ENCODE measurements at regions not wholly inside any gene's neighbourhood (a gene's known extent, or its start where the extent isn't known, plus 50 kb on each side); places are given as distances from the start of the nearest gene placed in this dataset.

- Histone ChIP-seq H3K4me3 (ENCODE audit: low read length) (no peak overlapping the region), H3K9me2 (ENCODE audit: insufficient read depth, low read length) (no peaks in the 10 kb centered on the region), H3K9ac (ENCODE audit: low read length) (no peak overlapping the region), H3K4me2 (ENCODE audit: low read length) (no peak overlapping the region), H2AFZ (ENCODE audit: low read depth, low read length) (no peak overlapping the region), H3K79me2 (replicated peaks; ENCODE audit: insufficient read depth, low read length) (no peaks in the 10 kb centered on the region), H3K36me3 (ENCODE audit: insufficient read depth, low read length) (no peaks in the 10 kb centered on the region), H3K9me3 (ENCODE audit: low read length) (no peaks in the 10 kb centered on the region), H3K27me3 (ENCODE audit: insufficient read depth, low read depth, low read length) (no peaks in the 10 kb centered on the region), H3F3A (ENCODE audit: insufficient read depth, low read length, poor library complexity, severe bottlenecking) (no peaks in the 10 kb centered on the region), H3K27ac (ENCODE audit: low read length) (no peak overlapping the region), H4K20me1 (ENCODE audit: insufficient read depth) (no peaks in the 10 kb centered on the region)
- TF ChIP-seq EP300 (conservative IDR thresholded peaks at IDR 0.05; ENCODE audit: poor library complexity, severe bottlenecking) (no peak), TAF1 (IDR thresholded peaks at IDR 0.05; ENCODE audit: low read depth) (no peak), REST (IDR thresholded peaks at IDR 0.05; ENCODE audit: borderline replicate concordance) (no peak), SMC3 (conservative IDR thresholded peaks at IDR 0.05; ENCODE audit: poor library complexity) (no peak), MXI1 (conservative IDR thresholded peaks at IDR 0.05; ENCODE audit: poor library complexity, severe bottlenecking) (no peak), RAD21 (conservative IDR thresholded peaks at IDR 0.05) (no peak), POLR2AphosphoS5 (IDR thresholded peaks at IDR 0.05) (no peak), CTCF (IDR thresholded peaks at IDR 0.05; ENCODE audit: poor library complexity, severe bottlenecking) (no peak), EZH2 (IDR thresholded peaks at IDR 0.05; ENCODE audit: borderline replicate concordance, insufficient read depth, low read length, poor library complexity, severe bottlenecking) (no peak)
Measured at GRCh38 chr7:26944501-26945358, 80.3 kb upstream of the SKAP2 start.

- Histone ChIP-seq H3K27ac (ENCODE audit: low read length) (no peak overlapping the region), H3K9me3 (ENCODE audit: low read length) (no peaks in the 10 kb centered on the region), H4K20me1 (ENCODE audit: insufficient read depth) (no peaks in the 10 kb centered on the region), H3K27me3 (ENCODE audit: insufficient read depth, low read depth, low read length) (no peaks in the 10 kb centered on the region), H3K4me3 (ENCODE audit: low read length) (no peak overlapping the region), H2AFZ (ENCODE audit: low read depth, low read length) (no peak overlapping the region), H3K9me2 (ENCODE audit: insufficient read depth, low read length) (no peaks in the 10 kb centered on the region), H3K9ac (ENCODE audit: low read length) (no peak overlapping the region), H3F3A (ENCODE audit: insufficient read depth, low read length, poor library complexity, severe bottlenecking) (no peaks in the 10 kb centered on the region), H3K4me2 (ENCODE audit: low read length) (no peak overlapping the region), H3K79me2 (replicated peaks; ENCODE audit: insufficient read depth, low read length) (no peaks in the 10 kb centered on the region), H3K36me3 (ENCODE audit: insufficient read depth, low read length) (no peaks in the 10 kb centered on the region)
- TF ChIP-seq POLR2AphosphoS5 (IDR thresholded peaks at IDR 0.05) (no peak), SMC3 (conservative IDR thresholded peaks at IDR 0.05; ENCODE audit: poor library complexity) (no peak), REST (IDR thresholded peaks at IDR 0.05; ENCODE audit: borderline replicate concordance) (no peak), RAD21 (conservative IDR thresholded peaks at IDR 0.05) (no peak), MXI1 (conservative IDR thresholded peaks at IDR 0.05; ENCODE audit: poor library complexity, severe bottlenecking) (no peak), CTCF (IDR thresholded peaks at IDR 0.05; ENCODE audit: poor library complexity, severe bottlenecking) (no peak), EP300 (conservative IDR thresholded peaks at IDR 0.05; ENCODE audit: poor library complexity, severe bottlenecking) (no peak), EZH2 (IDR thresholded peaks at IDR 0.05; ENCODE audit: borderline replicate concordance, insufficient read depth, low read length, poor library complexity, severe bottlenecking) (no peak), TAF1 (IDR thresholded peaks at IDR 0.05; ENCODE audit: low read depth) (no peak)
Measured at GRCh38 chr7:26937939-26938623, 73.7 kb upstream of the SKAP2 start.
